Lower lobe of right lung (tissue), 2 donors: ENCODE measurements at regions not wholly inside any gene's neighbourhood (a gene's known extent, or its start where the extent isn't known, plus 50 kb on each side); places are given as distances from the start of the nearest gene placed in this dataset.

Source experiments
- ATAC-seq, 2 donors: fragments of 200-7000 bp; cut with Tn5 transposase; one replicate each; pipeline ENCODE4 v1.9.1; 2020 to 2022; ENCODE audit warnings: mild to moderate bottlenecking in 2 of 2, moderate library complexity in 2 of 2
- DNase-seq: peaks from one replicate; pipeline ENCODE4 v3.0.0-alpha.2; 2020
- H3K27ac ChIP-seq: fragments of 200-600 bp; one replicate; pipeline ENCODE4 v1.8.0; 2022
- H3K27me3 ChIP-seq: fragments of 200-600 bp; one replicate; pipeline ENCODE4 v1.8.0; 2022; ENCODE audit warnings: low read depth
- H3K36me3 ChIP-seq: fragments of 200-600 bp; one replicate; pipeline ENCODE4 v1.8.0; 2022; ENCODE audit warnings: mild to moderate bottlenecking
- H3K4me1 ChIP-seq: fragments of 200-600 bp; one replicate; pipeline ENCODE4 v1.8.0; 2022
- H3K4me3 ChIP-seq: fragments of 200-600 bp; one replicate; pipeline ENCODE4 v1.8.0; 2022; ENCODE audit warnings: mild to moderate bottlenecking
- H3K9me3 ChIP-seq: fragments of 200-600 bp; one replicate; pipeline ENCODE4 v1.8.0; 2022
- intact Hi-C: fragments of 100-400 bp; cut with DNase I; formaldehyde crosslinking; loops from one replicate; pipeline ENCODE4 v1.11.0; 2022
- TF ChIP-seq, protein P1 (sequence below): fragments of 200-600 bp; IDR thresholded peaks from one replicate; pipeline ENCODE4 v1.8.0; 2022; ENCODE audit warnings: antibody characterized with exemption, mild to moderate bottlenecking
- donor health status: DM: no; HTN: yes; CAD: no; lungs with severe emphysema.

DNA sequence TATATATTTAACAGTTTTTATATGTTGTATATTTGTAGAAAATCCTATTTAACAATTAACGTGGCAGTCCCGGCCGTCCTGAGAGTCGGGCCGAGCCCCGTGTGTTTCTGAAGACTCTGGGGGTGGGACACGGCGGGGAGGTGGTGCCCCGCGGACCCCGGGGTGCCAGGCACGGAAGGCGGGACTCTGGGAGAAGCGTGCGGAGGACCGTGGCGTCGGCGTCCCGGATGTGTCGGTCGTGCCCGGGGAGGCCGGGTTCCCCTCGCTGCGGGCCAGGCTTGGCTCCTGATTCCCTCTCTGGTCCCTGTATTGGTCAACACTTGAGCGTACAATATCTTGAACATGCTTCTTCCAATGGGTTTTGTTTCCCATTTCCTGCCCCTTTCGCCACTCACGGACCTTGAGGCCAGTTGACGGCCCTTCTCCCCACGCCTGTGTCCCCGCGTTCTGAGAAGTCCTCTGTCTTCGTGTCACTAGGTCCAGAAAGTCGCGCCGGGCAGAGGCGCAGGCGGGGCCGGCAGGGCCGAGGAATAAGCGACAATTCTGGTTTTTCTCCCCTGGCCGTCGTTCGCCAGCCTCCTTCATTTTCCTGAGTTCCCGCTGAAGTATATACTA, 1076.7 kb downstream of the BRD1 start:
- Histone ChIP-seq H3K27ac (no peak overlapping the region), H3K27me3 (peaks cover 6% of the 10 kb centered on the region), H3K9me3 (no peaks in the 10 kb centered on the region), H3K4me3 (no peak overlapping the region), H3K36me3 (no peaks in the 10 kb centered on the region), H3K4me1 (no peaks in the 10 kb centered on the region)
- TF ChIP-seq, protein P1, sequence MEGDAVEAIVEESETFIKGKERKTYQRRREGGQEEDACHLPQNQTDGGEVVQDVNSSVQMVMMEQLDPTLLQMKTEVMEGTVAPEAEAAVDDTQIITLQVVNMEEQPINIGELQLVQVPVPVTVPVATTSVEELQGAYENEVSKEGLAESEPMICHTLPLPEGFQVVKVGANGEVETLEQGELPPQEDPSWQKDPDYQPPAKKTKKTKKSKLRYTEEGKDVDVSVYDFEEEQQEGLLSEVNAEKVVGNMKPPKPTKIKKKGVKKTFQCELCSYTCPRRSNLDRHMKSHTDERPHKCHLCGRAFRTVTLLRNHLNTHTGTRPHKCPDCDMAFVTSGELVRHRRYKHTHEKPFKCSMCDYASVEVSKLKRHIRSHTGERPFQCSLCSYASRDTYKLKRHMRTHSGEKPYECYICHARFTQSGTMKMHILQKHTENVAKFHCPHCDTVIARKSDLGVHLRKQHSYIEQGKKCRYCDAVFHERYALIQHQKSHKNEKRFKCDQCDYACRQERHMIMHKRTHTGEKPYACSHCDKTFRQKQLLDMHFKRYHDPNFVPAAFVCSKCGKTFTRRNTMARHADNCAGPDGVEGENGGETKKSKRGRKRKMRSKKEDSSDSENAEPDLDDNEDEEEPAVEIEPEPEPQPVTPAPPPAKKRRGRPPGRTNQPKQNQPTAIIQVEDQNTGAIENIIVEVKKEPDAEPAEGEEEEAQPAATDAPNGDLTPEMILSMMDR = no peak
- ATAC-seq = no peak
- intact Hi-C loops = no loop called here
- no peak for DNase-seq

DNA sequence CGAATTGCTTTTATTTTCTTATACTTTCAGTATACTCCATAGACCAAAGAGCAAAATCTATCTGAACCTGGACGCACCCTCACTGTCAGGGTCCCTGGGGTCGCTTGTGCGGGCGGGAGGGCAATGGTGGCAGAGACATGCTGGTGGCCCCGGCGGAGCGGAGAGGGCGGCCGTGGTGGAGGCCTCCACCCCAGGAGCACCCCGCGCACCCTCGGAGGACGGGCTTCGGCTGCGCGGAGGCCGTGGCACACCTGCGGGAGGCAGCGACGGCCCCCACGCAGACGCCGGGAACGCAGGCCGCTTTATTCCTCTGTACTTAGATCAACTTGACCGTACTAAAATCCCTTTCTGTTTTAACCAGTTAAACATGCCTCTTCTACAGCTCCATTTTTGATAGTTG, 1077.4 kb downstream of the BRD1 start:
- DNase-seq (no peak), ATAC-seq (no peak)
- Histone ChIP-seq H3K4me3 (no peak overlapping the region), H3K36me3 (no peaks in the 10 kb centered on the region), H3K4me1 (no peaks in the 10 kb centered on the region), H3K27me3 (peaks cover 3% of the 10 kb centered on the region), H3K27ac (no peak overlapping the region), H3K9me3 (no peaks in the 10 kb centered on the region)
- TF ChIP-seq, protein P1 = no peak
- intact Hi-C loops = no loop called here

DNA sequence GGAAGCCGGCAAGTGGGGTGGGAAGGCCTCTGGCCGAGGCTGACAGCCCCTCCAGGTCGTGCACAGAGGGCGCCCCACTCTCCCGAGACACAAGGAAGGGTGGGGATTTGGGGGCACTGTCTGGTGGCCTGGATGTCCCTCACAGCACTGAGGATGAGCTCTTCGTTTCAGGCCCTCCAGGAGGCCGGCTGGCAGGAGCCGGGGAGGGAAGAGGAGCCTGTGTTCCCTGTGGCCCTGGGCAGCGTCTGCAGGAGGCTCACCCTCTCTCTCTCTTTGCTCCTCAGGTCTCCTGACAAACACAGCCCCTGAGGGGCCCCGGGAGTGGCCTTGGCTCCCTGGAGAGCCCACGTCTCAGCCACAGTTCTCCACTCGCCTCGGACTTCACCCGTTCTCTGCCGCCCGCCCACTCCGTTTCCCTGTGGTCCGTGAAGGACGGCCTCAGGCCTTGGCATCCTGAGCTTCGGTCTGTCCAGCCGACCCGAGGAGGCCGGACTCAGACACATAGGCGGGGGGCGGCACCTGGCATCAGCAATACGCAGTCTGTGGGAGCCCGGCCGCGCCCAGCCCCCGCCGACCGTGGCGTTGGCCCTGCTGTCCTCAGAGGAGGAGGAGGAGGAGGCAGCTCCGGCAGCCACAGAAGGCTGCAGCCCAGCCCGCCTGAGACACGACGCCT, 1078.0 kb downstream of the BRD1 start:
- ATAC-seq = no peak
- Histone ChIP-seq H3K4me3 (no peak overlapping the region), H3K4me1 (no peaks in the 10 kb centered on the region), H3K9me3 (no peaks in the 10 kb centered on the region), H3K27me3 (no peaks in the 10 kb centered on the region), H3K36me3 (no peaks in the 10 kb centered on the region), H3K27ac (no peak overlapping the region)
- TF ChIP-seq, protein P1 = no peak
- intact Hi-C loops = no loop called here
- DNase-seq = no peak

DNA sequence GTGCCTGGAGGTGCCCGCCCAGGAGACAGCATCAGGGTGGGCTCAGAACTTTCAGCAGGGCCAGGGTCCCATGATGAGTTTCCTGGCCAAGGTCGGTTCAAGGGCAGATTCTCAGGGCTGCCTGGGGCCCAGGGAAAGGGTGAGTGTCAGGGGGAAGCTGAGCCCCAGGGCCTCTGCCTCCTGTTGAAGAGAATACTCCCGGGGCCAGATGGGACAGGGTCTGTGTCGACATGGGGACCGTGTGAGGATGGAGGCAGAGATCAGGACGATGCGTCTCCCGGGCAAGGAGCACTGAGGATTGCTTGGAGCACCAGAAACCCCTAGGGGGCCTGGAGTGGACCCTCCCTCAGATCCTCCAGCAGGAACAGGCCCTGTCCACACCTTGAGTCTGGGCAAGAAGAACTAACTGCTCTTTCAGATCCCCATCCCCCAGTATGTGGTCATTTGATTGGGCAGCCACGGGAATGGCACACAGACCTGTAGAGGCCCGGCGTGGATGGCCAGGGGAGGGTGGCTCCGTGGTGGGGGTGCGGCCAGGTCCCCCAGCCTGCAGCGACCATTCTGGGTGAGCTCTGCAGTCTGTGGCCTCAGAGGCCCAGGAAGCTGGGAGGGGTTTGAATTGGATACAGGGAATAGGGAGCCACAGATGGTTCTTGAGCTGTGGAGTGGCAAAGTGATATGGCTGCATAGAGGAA, 1078.7 kb downstream of the BRD1 start:
- intact Hi-C loops = no loop called here
- H3K4me3 ChIP-seq = no peak overlapping the region
- H3K4me1 ChIP-seq = no peaks in the 10 kb centered on the region
- H3K27me3 ChIP-seq = no peaks in the 10 kb centered on the region
- ATAC-seq (no peak), DNase-seq (no peak)
- TF ChIP-seq, protein P1 = no peak
- no peaks in the 10 kb centered on the region for H3K9me3 ChIP-seq
- no peak overlapping the region for H3K27ac ChIP-seq
- H3K36me3 ChIP-seq = no peaks in the 10 kb centered on the region

DNA sequence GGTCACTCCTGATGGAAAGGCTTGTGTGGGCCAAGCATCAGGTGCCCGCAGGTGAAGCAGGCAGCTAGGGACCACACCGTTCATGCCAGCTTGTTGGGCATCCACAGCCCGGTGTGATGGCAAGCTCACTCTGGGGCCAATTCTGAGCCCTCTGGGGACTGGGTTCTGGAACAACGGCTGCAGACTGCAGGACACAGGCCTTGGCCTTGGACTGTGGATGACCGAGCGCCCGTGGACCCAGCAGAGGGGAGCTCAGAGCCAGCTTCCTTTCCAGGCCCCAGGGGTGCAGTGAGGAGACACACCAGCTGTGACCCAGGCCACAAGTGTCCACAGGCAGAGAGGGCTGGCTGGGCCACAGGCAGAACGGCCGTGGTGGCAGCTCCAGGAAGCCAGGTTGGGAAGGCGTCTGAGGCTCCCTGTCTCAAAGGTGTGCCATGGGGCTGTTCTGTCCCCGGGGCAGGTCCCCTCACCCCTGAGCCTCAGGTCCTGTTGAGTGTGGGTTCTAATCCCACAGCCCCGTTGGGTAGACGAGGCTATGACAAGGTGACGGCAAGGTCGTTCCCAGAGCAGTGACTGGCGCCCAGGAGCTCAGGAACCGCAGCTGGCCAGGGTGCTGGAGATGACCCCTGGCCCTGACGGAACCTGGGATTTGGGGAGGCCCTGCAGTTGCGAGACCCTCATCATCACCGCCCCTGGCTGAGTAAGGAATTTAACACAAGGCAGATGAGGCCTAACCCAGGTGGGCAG, 1079.4 kb downstream of the BRD1 start:
- ATAC-seq = no peak
- no peak overlapping the region for H3K4me3 ChIP-seq
- TF ChIP-seq, protein P1 = no peak
- no peak overlapping the region for H3K27ac ChIP-seq
- no peaks in the 10 kb centered on the region for H3K9me3 ChIP-seq
- H3K27me3 ChIP-seq = no peaks in the 10 kb centered on the region
- intact Hi-C loops = no loop called here
- no peaks in the 10 kb centered on the region for H3K4me1 ChIP-seq
- H3K36me3 ChIP-seq = no peaks in the 10 kb centered on the region
- no peak for DNase-seq
